ENCODE measurements at regions not wholly inside any gene's neighbourhood (a gene's known extent, or its start where the extent isn't known, plus 50 kb on each side); places are given as distances from the start of the nearest gene placed in this dataset.

- no peak overlapping the region for H3K4me3 ChIP-seq (replicated peaks; ENCODE audit: low read depth, low read length)
- TF ChIP-seq, protein P1, sequence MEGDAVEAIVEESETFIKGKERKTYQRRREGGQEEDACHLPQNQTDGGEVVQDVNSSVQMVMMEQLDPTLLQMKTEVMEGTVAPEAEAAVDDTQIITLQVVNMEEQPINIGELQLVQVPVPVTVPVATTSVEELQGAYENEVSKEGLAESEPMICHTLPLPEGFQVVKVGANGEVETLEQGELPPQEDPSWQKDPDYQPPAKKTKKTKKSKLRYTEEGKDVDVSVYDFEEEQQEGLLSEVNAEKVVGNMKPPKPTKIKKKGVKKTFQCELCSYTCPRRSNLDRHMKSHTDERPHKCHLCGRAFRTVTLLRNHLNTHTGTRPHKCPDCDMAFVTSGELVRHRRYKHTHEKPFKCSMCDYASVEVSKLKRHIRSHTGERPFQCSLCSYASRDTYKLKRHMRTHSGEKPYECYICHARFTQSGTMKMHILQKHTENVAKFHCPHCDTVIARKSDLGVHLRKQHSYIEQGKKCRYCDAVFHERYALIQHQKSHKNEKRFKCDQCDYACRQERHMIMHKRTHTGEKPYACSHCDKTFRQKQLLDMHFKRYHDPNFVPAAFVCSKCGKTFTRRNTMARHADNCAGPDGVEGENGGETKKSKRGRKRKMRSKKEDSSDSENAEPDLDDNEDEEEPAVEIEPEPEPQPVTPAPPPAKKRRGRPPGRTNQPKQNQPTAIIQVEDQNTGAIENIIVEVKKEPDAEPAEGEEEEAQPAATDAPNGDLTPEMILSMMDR (IDR thresholded peaks at IDR 0.05; ENCODE audit: insufficient read depth, low read length, poor library complexity, severe bottlenecking) = no peak
- H3K27me3 ChIP-seq (replicated peaks; ENCODE audit: control insufficient read depth, insufficient read depth, low read length) = no peaks in the 10 kb centered on the region; the same call in none of the 2 replicates
- no peak for DNase-seq (ENCODE audit: extremely low read depth, insufficient read length)
- no peaks in the 10 kb centered on the region for H3K36me3 ChIP-seq (ENCODE audit: control insufficient read depth, insufficient read depth, low read length)
Measured at GRCh38 chr1:172717722-172718465, 59.0 kb downstream of the FASLG start.

- H3K27me3 ChIP-seq (replicated peaks; ENCODE audit: control insufficient read depth, insufficient read depth, low read length) = no peaks in the 10 kb centered on the region; the same call in none of the 2 replicates
- no peak for DNase-seq (ENCODE audit: extremely low read depth, insufficient read length)
- TF ChIP-seq, protein P1 (IDR thresholded peaks at IDR 0.05; ENCODE audit: insufficient read depth, low read length, poor library complexity, severe bottlenecking) = no peak
Measured at GRCh38 chr1:172719066-172719627, 60.2 kb downstream of the FASLG start.

GRCh38 chr1:172719694-172720138 lies 60.8 kb downstream of the FASLG start:
- DNase-seq (ENCODE audit: extremely low read depth, insufficient read length) = no peak
- no peak overlapping the region for H3K4me3 ChIP-seq (replicated peaks; ENCODE audit: low read depth, low read length)
- no peaks in the 10 kb centered on the region; the same call in none of the 2 replicates for H3K27me3 ChIP-seq (replicated peaks; ENCODE audit: control insufficient read depth, insufficient read depth, low read length)
- H3K36me3 ChIP-seq (ENCODE audit: control insufficient read depth, insufficient read depth, low read length) = no peaks in the 10 kb centered on the region
- TF ChIP-seq, protein P1 (IDR thresholded peaks at IDR 0.05; ENCODE audit: insufficient read depth, low read length, poor library complexity, severe bottlenecking) = peak; percentile 72

More at GRCh38 chr1:172719066-172719627, 60.2 kb downstream of the FASLG start:
- Histone ChIP-seq H3K4me3 (replicated peaks; ENCODE audit: low read depth, low read length) (no peak overlapping the region), H3K36me3 (ENCODE audit: control insufficient read depth, insufficient read depth, low read length) (no peaks in the 10 kb centered on the region)

DNA sequence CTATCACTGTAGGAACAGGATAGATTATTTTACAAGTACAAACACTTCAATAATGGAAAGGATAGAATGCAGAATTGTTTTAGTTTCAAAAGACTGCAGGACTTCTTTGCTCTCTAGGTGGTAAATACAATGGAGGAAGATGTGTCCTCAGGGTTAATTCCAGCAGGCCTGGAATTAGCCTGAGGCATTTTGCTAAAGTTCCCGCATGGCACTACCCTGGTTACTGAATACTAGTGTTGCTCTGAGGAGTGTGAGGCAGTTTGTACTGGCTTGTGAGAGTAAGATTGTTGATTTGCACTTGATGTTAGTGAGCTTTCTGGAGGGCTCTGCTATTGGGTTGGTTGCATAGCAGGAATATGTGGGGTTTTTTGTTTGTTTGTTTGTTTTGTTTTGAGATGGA lies 61.4 kb downstream of the FASLG start:
- no peak overlapping the region for H3K4me3 ChIP-seq (replicated peaks; ENCODE audit: low read depth, low read length)
- DNase-seq (ENCODE audit: extremely low read depth, insufficient read length) = no peak
- TF ChIP-seq, protein P1 (IDR thresholded peaks at IDR 0.05; ENCODE audit: insufficient read depth, low read length, poor library complexity, severe bottlenecking) = no peak
- no peaks in the 10 kb centered on the region for H3K36me3 ChIP-seq (ENCODE audit: control insufficient read depth, insufficient read depth, low read length)
- no peaks in the 10 kb centered on the region; the same call in none of the 2 replicates for H3K27me3 ChIP-seq (replicated peaks; ENCODE audit: control insufficient read depth, insufficient read depth, low read length)

GRCh38 chr1:172723251-172723650 lies 64.3 kb downstream of the FASLG start:
- Histone ChIP-seq H3K4me3 (replicated peaks; ENCODE audit: low read depth, low read length) (no peak overlapping the region), H3K27me3 (replicated peaks; ENCODE audit: control insufficient read depth, insufficient read depth, low read length) (no peaks in the 10 kb centered on the region; the same call in none of the 2 replicates), H3K36me3 (ENCODE audit: control insufficient read depth, insufficient read depth, low read length) (no peaks in the 10 kb centered on the region)
- DNase-seq (ENCODE audit: extremely low read depth, insufficient read length) = no peak
- TF ChIP-seq, protein P1 (IDR thresholded peaks at IDR 0.05; ENCODE audit: insufficient read depth, low read length, poor library complexity, severe bottlenecking) = no peak
